Endothelial cell of umbilical vein (primary cell): ENCODE measurements at regions not wholly inside any gene's neighbourhood (a gene's known extent, or its start where the extent isn't known, plus 50 kb on each side); places are given as distances from the start of the nearest gene placed in this dataset.

Experiments used
- BruUV-seq: library from RNA; stranded (reverse); fragments of 400-500 nt; replicated peaks from 2 replicates; lab custom pipeline; 2021; lab: Mats Ljungman, UMichigan
- CTCF ChIA-PET: fragments of 300-600, 350-600 bp; sonication (Branson Sonifier 250); formaldehyde crosslinking; loops from one replicate; lab custom pipeline; 2021; ENCODE audit warnings: antibody characterized with exemption, inconsistent platforms; lab: Charles Lee
- POLR2A ChIA-PET: fragments of 300-600, 350-600 bp; sonication (Branson Sonifier 250); formaldehyde crosslinking; loops from one replicate; lab custom pipeline; 2021; ENCODE audit warnings: antibody characterized with exemption, inconsistent platforms; lab: Charles Lee
- DNase-seq: peaks from one replicate; pipeline ENCODE4 v3.0.0-alpha.2; 2011; ENCODE audit warnings: low read depth, low spot score
- FAIRE-seq: peaks from 2 replicates; lab custom pipeline; 2011; peaks lifted over from hg19 to GRCh38; lab: Jason Lieb, UNC
- H2AFZ ChIP-seq: 2 replicates; pipeline ENCODE4 v1.6.0; 2012; ENCODE audit warnings: low read depth, low read length, control low read depth, inconsistent platforms
- H3K27ac ChIP-seq: 2 replicates; pipeline ENCODE4 v1.5.1; 2011; ENCODE audit warnings: low read depth, mild to moderate bottlenecking, control low read depth, low read length, moderate library complexity; ENCODE audit not compliant: insufficient read depth
- H3K27me3 ChIP-seq, 2 experiments: 2 replicates each; pipeline versions ENCODE4 v1.6.0 to v1.6.1; 2011; ENCODE audit warnings: low read length in 2 of 2, mixed read lengths in 1 of 2; ENCODE audit not compliant: control insufficient read depth in 2 of 2, insufficient read depth in 2 of 2
- H3K36me3 ChIP-seq, 2 experiments: 2 replicates in 1 of 2; 3 replicates in 1 of 2; pipeline ENCODE4 v1.5.1; 2011; ENCODE audit warnings: low read length in 2 of 2, mild to moderate bottlenecking in 1 of 2, moderate library complexity in 1 of 2; ENCODE audit not compliant: control insufficient read depth in 2 of 2, insufficient read depth in 2 of 2; ENCODE audit errors: extremely low read depth in 1 of 2
- H3K4me1 ChIP-seq: 3 replicates; pipeline ENCODE4 v1.5.1; 2011; ENCODE audit warnings: mild to moderate bottlenecking, low read length; ENCODE audit not compliant: control insufficient read depth, insufficient read depth; ENCODE audit errors: extremely low read depth
- H3K4me2 ChIP-seq: 2 replicates; pipeline ENCODE4 v1.6.1; 2011; ENCODE audit warnings: low read length, control low read depth, mixed read lengths; ENCODE audit not compliant: insufficient read depth
- H3K4me3 ChIP-seq, 3 experiments: fragments of 200-600 bp in 1 of 3; sonication (generic), shearing (Covaris generic) in 1 of 3; replicated peaks in 1 of 3; 2 replicates each; pipeline ENCODE4 v1.5.1; 2011 to 2016; ENCODE audit warnings: control low read depth in 3 of 3, low read length in 3 of 3, mild to moderate bottlenecking in 2 of 3, inconsistent platforms in 1 of 3, low read depth in 1 of 3, moderate library complexity in 1 of 3; ENCODE audit not compliant: insufficient read depth in 1 of 3
- H3K79me2 ChIP-seq: 2 replicates; pipeline ENCODE4 v1.6.0; 2012; ENCODE audit warnings: low read length, inconsistent platforms; ENCODE audit not compliant: control insufficient read depth, insufficient read depth
- H3K9ac ChIP-seq: replicated peaks from 2 replicates; pipeline ENCODE3; 2011; ENCODE audit warnings: low read length, control low read depth; ENCODE audit not compliant: insufficient read depth; ENCODE audit errors: extremely low read depth
- H3K9me1 ChIP-seq: replicated peaks from 3 replicates; pipeline ENCODE4 v1.6.0; 2011; ENCODE audit warnings: mild to moderate bottlenecking, low read length; ENCODE audit not compliant: control insufficient read depth, insufficient read depth; ENCODE audit errors: extremely low read depth
- H3K9me3 ChIP-seq: replicated peaks from 2 replicates; pipeline ENCODE4 v1.5.1; 2012; ENCODE audit warnings: low read length, inconsistent platforms; ENCODE audit not compliant: control insufficient read depth, insufficient read depth
- H4K20me1 ChIP-seq: replicated peaks from 2 replicates; pipeline ENCODE3; 2011; ENCODE audit warnings: mild to moderate bottlenecking, low read length; ENCODE audit not compliant: control insufficient read depth, insufficient read depth; ENCODE audit errors: extremely low read depth
- EZH2 ChIP-seq: IDR thresholded peaks from 2 replicates; pipeline ENCODE4 v1.6.1; 2012; ENCODE audit warnings: borderline replicate concordance, low read depth, mild to moderate bottlenecking, moderate library complexity, low read length, inconsistent platforms; ENCODE audit not compliant: severe bottlenecking
- FOS ChIP-seq: IDR thresholded peaks from 2 replicates; pipeline ENCODE4 v1.6.1; 2011; ENCODE audit warnings: mild to moderate bottlenecking, low read length, moderate library complexity, borderline replicate concordance; ENCODE audit not compliant: insufficient read depth
- GATA2 ChIP-seq: IDR thresholded peaks from 2 replicates; pipeline ENCODE4 v1.7.0; 2011; ENCODE audit warnings: low read depth, mild to moderate bottlenecking, moderate library complexity, mixed read lengths, low read length; ENCODE audit not compliant: insufficient read length, insufficient read depth
- JUN ChIP-seq: IDR thresholded peaks from 2 replicates; pipeline ENCODE4 v1.6.1; 2011; ENCODE audit warnings: borderline replicate concordance, low read depth; ENCODE audit not compliant: insufficient read length, insufficient read depth
- MYC ChIP-seq: IDR thresholded peaks from one replicate; pipeline ENCODE4 v1.6.1; 2011; ENCODE audit warnings: mild to moderate bottlenecking, low read depth, low read length
- POLR2A ChIP-seq: IDR thresholded peaks from 2 replicates; pipeline ENCODE4 v1.6.1; 2012; ENCODE audit warnings: low read depth, mild to moderate bottlenecking, control low read depth, low read length
- POLR2AphosphoS5 ChIP-seq: IDR thresholded peaks from 2 replicates; pipeline ENCODE4 v1.6.1; 2012; ENCODE audit warnings: low read depth, mild to moderate bottlenecking, control low read depth, low read length, moderate library complexity; ENCODE audit not compliant: insufficient read depth
- dilution Hi-C: fragments of 300-500 bp; cut with MboI; formaldehyde crosslinking; loops from one replicate; pipeline ENCODE4 v1.15.0; 2019; ENCODE audit warnings: low sequenced_read_pairs; ENCODE audit not compliant: extremely low pct_ligation_motif_present
- intact Hi-C: fragments of 100-400 bp; cut with micrococcal nuclease; formaldehyde crosslinking; loops from one replicate; pipeline ENCODE4 v1.10.0; 2022
- TF ChIP-seq, protein P1 (sequence below), 2 donors: IDR thresholded peaks; 1 replicate in 1 of 2; 2 replicates in 1 of 2; pipeline ENCODE4 v1.5.1; 2011; ENCODE audit warnings: low read length in 2 of 2, mild to moderate bottlenecking in 2 of 2, moderate library complexity in 2 of 2, control low read depth in 1 of 2, inconsistent platforms in 1 of 2, low read depth in 1 of 2; ENCODE audit not compliant: insufficient read depth in 1 of 2; ENCODE audit errors: extremely low read depth in 1 of 2
- TF ChIP-seq, protein P2 (sequence below): IDR thresholded peaks from 2 replicates; pipeline ENCODE4 v1.6.1; 2011; ENCODE audit not compliant: insufficient read depth, insufficient read length

DNA sequence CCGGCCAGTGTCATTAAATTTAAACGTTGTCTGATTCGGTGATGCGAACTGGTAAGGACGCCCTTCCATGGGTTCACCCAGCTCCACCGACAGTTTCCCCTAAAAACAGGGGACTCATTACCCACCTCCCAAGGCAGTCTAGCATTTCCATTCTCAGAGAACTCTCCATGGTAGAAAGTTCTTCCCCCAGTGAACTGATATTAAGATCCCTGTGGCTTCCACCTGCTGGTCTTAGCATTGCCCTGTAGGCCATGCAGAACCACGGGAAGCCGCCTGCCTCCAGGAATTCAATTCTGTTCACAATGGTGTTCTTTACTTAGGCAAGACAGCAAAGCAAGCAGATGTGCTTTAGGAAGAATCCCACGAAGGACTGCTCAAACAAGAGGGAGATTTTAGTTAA lies 128.9 kb upstream of the NANOS1 start:
- dilution Hi-C loops, result no loop called here
- no TSS peak for BruUV-seq
- FAIRE-seq, result no peak

More for the DNA sequence above, 128.9 kb upstream of the NANOS1 start:
- Histone ChIP-seq H3K9me1 (no peaks in the 10 kb centered on the region), H3K27me3 (peaks cover 2 to 3% of the 10 kb centered on the region in 2 experiments), H2AFZ (no peak overlapping the region), H3K9ac (no peak overlapping the region), H3K4me1 (no peaks in the 10 kb centered on the region), H3K79me2 (no peaks in the 10 kb centered on the region), H4K20me1 (no peaks in the 10 kb centered on the region), H3K9me3 (no peaks in the 10 kb centered on the region), H3K4me3 (no peak overlapping the region), H3K36me3 (no peaks in the 10 kb centered on the region), H3K4me2 (no peak overlapping the region), H3K27ac (no peak overlapping the region)
- ChIA-PET CTCF (no interaction called here), POLR2A (no interaction called here)
- no peak for DNase-seq
- no peak for TF ChIP-seq JUN
- TF ChIP-seq, protein P1, sequence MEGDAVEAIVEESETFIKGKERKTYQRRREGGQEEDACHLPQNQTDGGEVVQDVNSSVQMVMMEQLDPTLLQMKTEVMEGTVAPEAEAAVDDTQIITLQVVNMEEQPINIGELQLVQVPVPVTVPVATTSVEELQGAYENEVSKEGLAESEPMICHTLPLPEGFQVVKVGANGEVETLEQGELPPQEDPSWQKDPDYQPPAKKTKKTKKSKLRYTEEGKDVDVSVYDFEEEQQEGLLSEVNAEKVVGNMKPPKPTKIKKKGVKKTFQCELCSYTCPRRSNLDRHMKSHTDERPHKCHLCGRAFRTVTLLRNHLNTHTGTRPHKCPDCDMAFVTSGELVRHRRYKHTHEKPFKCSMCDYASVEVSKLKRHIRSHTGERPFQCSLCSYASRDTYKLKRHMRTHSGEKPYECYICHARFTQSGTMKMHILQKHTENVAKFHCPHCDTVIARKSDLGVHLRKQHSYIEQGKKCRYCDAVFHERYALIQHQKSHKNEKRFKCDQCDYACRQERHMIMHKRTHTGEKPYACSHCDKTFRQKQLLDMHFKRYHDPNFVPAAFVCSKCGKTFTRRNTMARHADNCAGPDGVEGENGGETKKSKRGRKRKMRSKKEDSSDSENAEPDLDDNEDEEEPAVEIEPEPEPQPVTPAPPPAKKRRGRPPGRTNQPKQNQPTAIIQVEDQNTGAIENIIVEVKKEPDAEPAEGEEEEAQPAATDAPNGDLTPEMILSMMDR (IDR thresholded peaks at IDR 0.05; ENCODE audit: extremely low read depth in 1 of 2, insufficient read depth in 1 of 2, low read depth in 1 of 2, low read length in 2 of 2), result no peak
- TF ChIP-seq POLR2AphosphoS5, result no peak
- TF ChIP-seq, protein P2, sequence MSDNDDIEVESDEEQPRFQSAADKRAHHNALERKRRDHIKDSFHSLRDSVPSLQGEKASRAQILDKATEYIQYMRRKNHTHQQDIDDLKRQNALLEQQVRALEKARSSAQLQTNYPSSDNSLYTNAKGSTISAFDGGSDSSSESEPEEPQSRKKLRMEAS, result no peak
- no peak for TF ChIP-seq FOS
- TF ChIP-seq GATA2, result no peak
- TF ChIP-seq EZH2, result no peak
- TF ChIP-seq MYC, result no peak
- TF ChIP-seq POLR2A, result no peak
- intact Hi-C loops, result no loop called here
